C4-2B (cell line): ENCODE measurements at regions not wholly inside any gene's neighbourhood (a gene's known extent, or its start where the extent isn't known, plus 50 kb on each side); places are given as distances from the start of the nearest gene placed in this dataset.

ENCODE experiments used
- H3K27ac ChIP-seq: fragments of 450-650 bp; 2 replicates; pipeline ENCODE4 v1.5.1; 2017
- CTCF ChIP-seq: fragments of 450-650 bp; conservative IDR thresholded peaks from 2 replicates; pipeline ENCODE4 v1.5.1; 2017; ENCODE audit warnings: mild to moderate bottlenecking
- ZFX ChIP-seq: fragments of 450-650 bp; IDR thresholded peaks from 2 replicates; pipeline ENCODE4 v1.6.1; 2017

- TF ChIP-seq CTCF (no peak), ZFX (no peak)
- no peak overlapping the region for H3K27ac ChIP-seq
Observed at GRCh38 chr5:175235251-175235960, 208.6 kb downstream of the DRD1 start.

GRCh38 chr5:175230299-175230698 is 213.7 kb downstream of the DRD1 start:
- H3K27ac ChIP-seq, result no peak overlapping the region
- TF ChIP-seq ZFX, result no peak
- no peak for TF ChIP-seq CTCF

DNA sequence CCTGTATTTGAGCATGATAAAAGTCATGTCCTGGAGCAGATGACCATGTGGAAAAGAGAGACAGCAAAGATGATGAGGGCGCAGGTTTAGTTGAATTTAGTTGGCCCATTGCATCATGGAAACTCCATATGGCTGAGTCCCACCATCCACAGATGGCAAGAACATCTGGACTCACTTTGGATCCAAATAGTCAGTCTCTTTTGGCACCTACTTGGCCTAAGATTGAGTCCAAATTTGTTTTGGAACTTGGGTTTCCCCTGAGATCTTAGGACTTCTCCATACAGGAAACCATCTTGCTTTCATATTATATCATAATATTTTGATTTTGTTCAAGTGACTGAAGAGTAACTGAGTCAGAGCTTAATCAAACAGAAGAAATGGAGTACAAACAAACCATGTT is 217.5 kb downstream of the DRD1 start:
- TF ChIP-seq ZFX, result no peak
- TF ChIP-seq CTCF, result no peak

DNA sequence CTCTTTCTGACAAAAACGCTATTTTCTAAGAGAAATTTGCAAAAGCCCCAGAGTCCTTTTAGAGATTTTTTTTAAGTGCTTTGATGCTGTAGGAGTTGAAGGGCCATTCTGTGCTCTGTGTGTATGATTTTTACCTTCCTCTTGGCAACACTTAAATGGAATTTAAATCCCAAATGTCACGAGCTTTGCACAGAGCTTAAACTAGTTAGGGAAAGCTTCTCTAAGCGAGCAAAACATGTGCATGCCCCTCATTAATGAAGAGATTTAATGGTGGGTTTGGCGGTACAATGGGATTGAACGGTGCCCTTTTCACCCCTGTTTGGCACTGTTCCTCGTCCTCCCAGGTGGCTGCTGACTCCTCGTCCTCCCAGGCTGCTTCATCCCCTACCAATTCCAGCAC is 220.7 kb downstream of the DRD1 start:
- TF ChIP-seq ZFX (no peak), CTCF (no peak)
- H3K27ac ChIP-seq, result no peak overlapping the region

More for the DNA sequence above, 217.5 kb downstream of the DRD1 start:
- H3K27ac ChIP-seq, result no peak overlapping the region

- no peak for TF ChIP-seq ZFX
- no peak for TF ChIP-seq CTCF
- no peak overlapping the region for H3K27ac ChIP-seq
Observed at GRCh38 chr5:175222621-175223020, 221.4 kb downstream of the DRD1 start.

DNA sequence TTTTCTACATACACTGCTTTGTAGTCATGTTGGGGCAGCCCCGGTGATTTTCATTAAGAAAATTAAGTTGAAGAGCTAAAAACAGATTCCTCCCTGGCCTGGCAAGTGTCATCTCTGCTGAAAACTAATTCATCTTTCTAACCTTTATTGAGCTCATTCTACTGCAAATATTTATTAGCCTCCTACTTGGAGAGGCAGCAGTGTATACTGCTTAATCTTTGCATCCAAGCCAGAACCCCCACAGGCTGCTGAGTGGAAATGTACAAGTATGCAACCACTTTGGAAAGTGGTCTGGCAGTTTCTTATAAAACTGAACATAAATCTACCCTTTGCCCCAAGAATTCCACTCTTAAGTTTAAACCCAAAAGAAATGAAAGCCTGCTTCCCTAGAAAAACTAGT is 223.4 kb downstream of the DRD1 start:
- TF ChIP-seq CTCF (no peak), ZFX (no peak)
- no peak overlapping the region for H3K27ac ChIP-seq

DNA sequence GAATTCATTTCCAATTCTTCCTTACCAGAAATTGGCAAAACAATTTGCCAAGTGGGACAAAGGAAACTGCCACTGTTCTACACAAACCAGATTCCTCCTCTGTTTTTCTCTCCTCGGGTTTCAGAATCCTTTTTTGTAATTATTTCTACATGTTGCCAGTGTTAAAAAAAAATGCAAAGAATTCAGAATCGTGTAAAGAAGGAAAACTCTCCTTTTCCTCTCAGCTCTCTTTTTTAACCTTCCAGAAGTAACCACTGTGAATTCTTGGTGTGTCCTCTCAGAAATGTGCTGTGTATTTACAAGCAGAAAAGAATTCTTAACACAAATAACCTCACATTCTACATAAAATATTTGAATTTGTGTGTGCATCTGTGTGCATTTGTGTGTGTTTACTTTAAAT is 224.6 kb downstream of the DRD1 start:
- H3K27ac ChIP-seq, result no peak overlapping the region
- TF ChIP-seq ZFX, result no peak

DNA sequence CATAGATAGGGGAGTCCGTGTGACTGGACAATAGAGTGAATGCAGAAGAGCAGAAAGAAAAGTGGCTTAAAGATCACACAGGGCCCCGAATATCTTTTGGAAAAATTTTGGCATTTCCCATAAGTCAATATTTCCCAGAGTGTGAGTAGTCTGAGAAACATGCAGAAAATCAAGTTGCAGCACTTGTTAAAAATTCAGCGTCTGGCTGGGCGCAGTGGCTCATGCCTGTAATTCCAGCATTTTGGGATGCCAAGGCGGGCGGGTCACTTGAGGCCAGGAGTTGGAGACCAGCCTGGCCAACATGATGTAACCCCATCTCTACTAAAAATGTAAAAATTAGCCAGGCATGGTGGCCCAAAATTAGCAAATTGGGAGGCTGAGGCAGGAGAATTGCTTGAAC is 227.0 kb downstream of the DRD1 start:
- TF ChIP-seq ZFX (no peak), CTCF (no peak)
- H3K27ac ChIP-seq, result no peak overlapping the region
